K562 (cell line): ENCODE measurements at regions not wholly inside any gene's neighbourhood (a gene's known extent, or its start where the extent isn't known, plus 50 kb on each side); places are given as distances from the start of the nearest gene placed in this dataset.

Experiments used
- BRCA1 ChIP-seq, 2 experiments: fragments of 450-650 bp in 1 of 2; sonication (generic) in 1 of 2; formaldehyde crosslinking in 1 of 2; IDR thresholded peaks; 2 replicates each; pipeline versions ENCODE4 v1.5.0 to v1.6.1; 2017 to 2020; ENCODE audit warnings: mild to moderate bottlenecking in 1 of 2, missing genetic modification reagents in 1 of 2
- BRD4 ChIP-seq: fragments of 200-600 bp; sonication (generic); IDR thresholded peaks from 2 replicates; pipeline ENCODE4 v1.6.1; 2017; ENCODE audit warnings: inconsistent platforms
- CEBPB ChIP-seq: fragments of 450-650 bp; IDR thresholded peaks from 2 replicates; pipeline ENCODE4 v1.6.1; 2016; ENCODE audit warnings: missing genetic modification characterization, missing compliant biosample characterization
- ETV6 ChIP-seq, 3 experiments: fragments of 150-350 bp in 1 of 3; sonication (generic) in 1 of 3; formaldehyde crosslinking in 1 of 3; IDR thresholded peaks; 2 replicates each; pipeline versions ENCODE4 v1.6.1 to v1.8.0; 2014 to 2022; ENCODE audit warnings: borderline replicate concordance in 2 of 3, low read depth in 2 of 3, antibody characterized with exemption in 1 of 3, low read length in 1 of 3, mild to moderate bottlenecking in 1 of 3, missing genetic modification reagents in 1 of 3
- NFRKB ChIP-seq: fragments of 450-650 bp; IDR thresholded peaks from 2 replicates; pipeline ENCODE4 v1.6.1; 2016; ENCODE audit warnings: low read depth
- NR2C2 ChIP-seq, 2 experiments: fragments of 200-800 bp in 1 of 2; sonication (Bioruptor generic) in 1 of 2; sonication (generic) in 1 of 2; formaldehyde crosslinking in 1 of 2; IDR thresholded peaks; 2 replicates each; pipeline versions ENCODE4 v1.6.1 to v1.8.0; 2016 to 2022; ENCODE audit warnings: mild to moderate bottlenecking in 1 of 2, missing compliant biosample characterization in 1 of 2, missing genetic modification characterization in 1 of 2, missing genetic modification reagents in 1 of 2
- RCOR1 ChIP-seq, 2 experiments: IDR thresholded peaks; 2 replicates each; pipeline ENCODE4 v1.6.1; 2012; ENCODE audit warnings: low read depth in 2 of 2, low read length in 2 of 2, borderline replicate concordance in 1 of 2, improper control_type of control experiment in 1 of 2
- ZNF24 ChIP-seq: fragments of 450-650 bp; IDR thresholded peaks from 2 replicates; pipeline ENCODE4 v1.6.1; 2016
- TF ChIP-seq, protein P1 (sequence below), 2 experiments: IDR thresholded peaks; 2 replicates each; pipeline ENCODE4 v1.6.1; 2011; ENCODE audit warnings: borderline replicate concordance in 1 of 2, control low read depth in 1 of 2, low read depth in 1 of 2, low read length in 1 of 2, mild to moderate bottlenecking in 1 of 2, mixed read lengths in 1 of 2, moderate library complexity in 1 of 2; ENCODE audit not compliant: insufficient read depth in 1 of 2, insufficient read length in 1 of 2, poor library complexity in 1 of 2, severe bottlenecking in 1 of 2; ENCODE audit errors: extremely low read depth in 1 of 2

DNA sequence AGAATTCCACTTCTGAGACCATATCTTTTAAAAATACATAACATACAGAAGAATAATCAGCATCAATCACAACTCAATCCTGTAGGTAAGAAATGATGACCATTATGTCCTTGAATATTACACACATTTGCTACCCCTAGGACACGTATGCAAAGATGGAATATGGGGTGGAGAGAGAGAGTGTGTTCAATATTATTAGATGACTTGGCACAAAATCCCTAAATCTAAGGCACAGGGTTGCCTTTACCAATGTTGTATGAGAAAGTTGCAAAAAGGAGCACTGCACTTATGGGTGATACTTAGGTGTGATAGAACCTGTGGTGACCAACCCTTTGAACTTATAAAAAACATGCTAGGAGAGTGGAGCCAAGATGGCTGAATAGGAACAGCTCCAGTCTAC lies 326.2 kb upstream of the FSHR start:
- no peak for TF ChIP-seq CEBPB
- no peak for TF ChIP-seq NFRKB
- no peak for TF ChIP-seq NR2C2 (CRISPR knock-in tag; IDR thresholded peaks at IDR 0.05)
- no peak for TF ChIP-seq NR2C2 (tag; IDR thresholded peaks at IDR 0.05)
- TF ChIP-seq BRD4, result no peak
- no peak for TF ChIP-seq BRCA1 (IDR thresholded peaks at IDR 0.05)
- no peak for TF ChIP-seq BRCA1 (CRISPR knock-in tag; IDR thresholded peaks at IDR 0.05)
- TF ChIP-seq RCOR1 (IDR thresholded peaks at IDR 0.05; ENCODE audit: borderline replicate concordance in 1 of 2, low read depth in 2 of 2, low read length in 2 of 2), result no peak
- no peak for TF ChIP-seq ZNF24
- TF ChIP-seq ETV6 (IDR thresholded peaks at IDR 0.05; ENCODE audit: borderline replicate concordance in 1 of 2, low read depth in 2 of 2, low read length in 1 of 2), result no peak
- no peak for TF ChIP-seq ETV6 (CRISPR knock-in tag; IDR thresholded peaks at IDR 0.05; ENCODE audit: borderline replicate concordance)
- TF ChIP-seq, protein P1, sequence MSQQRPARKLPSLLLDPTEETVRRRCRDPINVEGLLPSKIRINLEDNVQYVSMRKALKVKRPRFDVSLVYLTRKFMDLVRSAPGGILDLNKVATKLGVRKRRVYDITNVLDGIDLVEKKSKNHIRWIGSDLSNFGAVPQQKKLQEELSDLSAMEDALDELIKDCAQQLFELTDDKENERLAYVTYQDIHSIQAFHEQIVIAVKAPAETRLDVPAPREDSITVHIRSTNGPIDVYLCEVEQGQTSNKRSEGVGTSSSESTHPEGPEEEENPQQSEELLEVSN (IDR thresholded peaks at IDR 0.05; ENCODE audit: borderline replicate concordance in 1 of 2, extremely low read depth in 1 of 2, insufficient read depth in 1 of 2, insufficient read length in 1 of 2, low read depth in 1 of 2, low read length in 1 of 2, poor library complexity in 1 of 2, severe bottlenecking in 1 of 2), result no peak
